ENCODE measurements at regions not wholly inside any gene's neighbourhood (a gene's known extent, or its start where the extent isn't known, plus 50 kb on each side); places are given as distances from the start of the nearest gene placed in this dataset.

- no peak overlapping the region for H3K4me2 ChIP-seq (ENCODE audit: insufficient read depth, low read length)
- CTCF ChIA-PET: no interaction called here
- H3K9ac ChIP-seq (replicated peaks; ENCODE audit: extremely low read depth, insufficient read depth, low read length): no peak overlapping the region
- dilution Hi-C loops (cut with MboI; ENCODE audit: extremely low pct_ligation_motif_present, low sequenced_read_pairs): no loop called here
- H3K9me3 ChIP-seq (replicated peaks; ENCODE audit: control insufficient read depth, insufficient read depth, low read length): peaks cover 6% of the 10 kb centered on the region
- no peaks in the 10 kb centered on the region for H3K4me1 ChIP-seq (ENCODE audit: control insufficient read depth, extremely low read depth, insufficient read depth, low read length)
- no TSS peak for BruUV-seq (replicated peaks)
- H4K20me1 ChIP-seq (replicated peaks; ENCODE audit: control insufficient read depth, extremely low read depth, insufficient read depth, low read length): no peaks in the 10 kb centered on the region
- H3K9me1 ChIP-seq (replicated peaks; ENCODE audit: control insufficient read depth, extremely low read depth, insufficient read depth, low read length): no peaks in the 10 kb centered on the region
- H3K79me2 ChIP-seq (ENCODE audit: control insufficient read depth, insufficient read depth, low read length): no peaks in the 10 kb centered on the region
- no peak overlapping the region for H3K27ac ChIP-seq (ENCODE audit: insufficient read depth, low read depth, low read length)
- no peak overlapping the region for H2AFZ ChIP-seq (ENCODE audit: low read depth, low read length)
- intact Hi-C loops (cut with micrococcal nuclease): no loop called here
- POLR2A ChIA-PET: no interaction called here
- H3K36me3 ChIP-seq (ENCODE audit: control insufficient read depth in 2 of 2, extremely low read depth in 1 of 2, insufficient read depth in 2 of 2, low read length in 2 of 2): no peaks in the 10 kb centered on the region
- DNase-seq (ENCODE audit: low read depth, low spot score): no peak
- H3K27me3 ChIP-seq (ENCODE audit: control insufficient read depth in 2 of 2, insufficient read depth in 2 of 2, low read length in 2 of 2): no peaks in the 10 kb centered on the region
- H3K4me3 ChIP-seq (replicated peaks in 1 of 3; ENCODE audit: insufficient read depth in 1 of 3, low read depth in 1 of 3, low read length in 3 of 3): no peak overlapping the region
- TF ChIP-seq MAX (IDR thresholded peaks at IDR 0.05; ENCODE audit: insufficient read depth, insufficient read length): no peak
- FAIRE-seq: no peak
Measured at GRCh38 chr13:21852043-21852442, 181.2 kb downstream of the FGF9 start.

GRCh38 chr13:21853779-21854178, 182.9 kb downstream of the FGF9 start:
- dilution Hi-C loops (cut with MboI; ENCODE audit: extremely low pct_ligation_motif_present, low sequenced_read_pairs): no loop called here
- H3K79me2 ChIP-seq (ENCODE audit: control insufficient read depth, insufficient read depth, low read length): no peaks in the 10 kb centered on the region
- TF ChIP-seq FOS (IDR thresholded peaks at IDR 0.05; ENCODE audit: borderline replicate concordance, insufficient read depth, low read length) (no peak), MAX (IDR thresholded peaks at IDR 0.05; ENCODE audit: insufficient read depth, insufficient read length) (no peak), POLR2AphosphoS5 (IDR thresholded peaks at IDR 0.05; ENCODE audit: insufficient read depth, low read depth, low read length) (no peak), EZH2 (IDR thresholded peaks at IDR 0.05; ENCODE audit: borderline replicate concordance, low read depth, low read length, severe bottlenecking) (no peak), MYC (IDR thresholded peaks at IDR 0.05; ENCODE audit: low read depth, low read length) (no peak), CTCF (IDR thresholded peaks at IDR 0.05; ENCODE audit: extremely low read depth in 1 of 2, insufficient read depth in 1 of 2, low read depth in 1 of 2, low read length in 2 of 2) (no peak), POLR2A (IDR thresholded peaks at IDR 0.05; ENCODE audit: low read depth, low read length) (no peak), GATA2 (IDR thresholded peaks at IDR 0.05; ENCODE audit: insufficient read depth, insufficient read length, low read depth, low read length) (no peak), JUN (IDR thresholded peaks at IDR 0.05; ENCODE audit: borderline replicate concordance, insufficient read depth, insufficient read length, low read depth) (no peak)
- ChIA-PET POLR2A (no interaction called here), CTCF (no interaction called here)
- no peaks in the 10 kb centered on the region for H3K4me1 ChIP-seq (ENCODE audit: control insufficient read depth, extremely low read depth, insufficient read depth, low read length)
- H3K4me3 ChIP-seq (replicated peaks in 1 of 3; ENCODE audit: insufficient read depth in 1 of 3, low read depth in 1 of 3, low read length in 3 of 3): no peak overlapping the region
- FAIRE-seq: no peak
- no peaks in the 10 kb centered on the region for H3K9me1 ChIP-seq (replicated peaks; ENCODE audit: control insufficient read depth, extremely low read depth, insufficient read depth, low read length)
- H3K9me3 ChIP-seq (replicated peaks; ENCODE audit: control insufficient read depth, insufficient read depth, low read length): peaks cover 4% of the 10 kb centered on the region
- H3K36me3 ChIP-seq (ENCODE audit: control insufficient read depth in 2 of 2, extremely low read depth in 1 of 2, insufficient read depth in 2 of 2, low read length in 2 of 2): no peaks in the 10 kb centered on the region
- intact Hi-C loops (cut with micrococcal nuclease): no loop called here
- H3K27ac ChIP-seq (ENCODE audit: insufficient read depth, low read depth, low read length): no peak overlapping the region
- no peaks in the 10 kb centered on the region for H3K27me3 ChIP-seq (ENCODE audit: control insufficient read depth in 2 of 2, insufficient read depth in 2 of 2, low read length in 2 of 2)
- H2AFZ ChIP-seq (ENCODE audit: low read depth, low read length): no peak overlapping the region
- no peak overlapping the region for H3K4me2 ChIP-seq (ENCODE audit: insufficient read depth, low read length)
- no peak overlapping the region for H3K9ac ChIP-seq (replicated peaks; ENCODE audit: extremely low read depth, insufficient read depth, low read length)
- no peak for DNase-seq (ENCODE audit: low read depth, low spot score)
- H4K20me1 ChIP-seq (replicated peaks; ENCODE audit: control insufficient read depth, extremely low read depth, insufficient read depth, low read length): no peaks in the 10 kb centered on the region
- no TSS peak for BruUV-seq (replicated peaks)

All from endothelial cell of umbilical vein (primary cell).